ENCODE measurements at regions not wholly inside any gene's neighbourhood (a gene's known extent, or its start where the extent isn't known, plus 50 kb on each side); places are given as distances from the start of the nearest gene placed in this dataset.

GRCh38 chr10:23820792-23821191 is 381.9 kb downstream of the OTUD1 start:
- CTCF ChIA-PET: no interaction called here
- no TSS peak for BruUV-seq (replicated peaks)

More at GRCh38 chr10:23820792-23821191, 381.9 kb downstream of the OTUD1 start:
- no peaks in the 10 kb centered on the region for H3K27me3 ChIP-seq (ENCODE audit: control insufficient read depth in 2 of 2, insufficient read depth in 2 of 2, low read length in 2 of 2)
- peaks cover 7% of the 10 kb centered on the region for H3K9me3 ChIP-seq (replicated peaks; ENCODE audit: control insufficient read depth, insufficient read depth, low read length)
- dilution Hi-C loops (cut with MboI; ENCODE audit: extremely low pct_ligation_motif_present, low sequenced_read_pairs): no loop called here
- TF ChIP-seq JUN (IDR thresholded peaks at IDR 0.05; ENCODE audit: borderline replicate concordance, insufficient read depth, insufficient read length, low read depth) (no peak), MYC (IDR thresholded peaks at IDR 0.05; ENCODE audit: low read depth, low read length) (no peak), POLR2A (IDR thresholded peaks at IDR 0.05; ENCODE audit: low read depth, low read length) (no peak), FOS (IDR thresholded peaks at IDR 0.05; ENCODE audit: borderline replicate concordance, insufficient read depth, low read length) (no peak), EZH2 (IDR thresholded peaks at IDR 0.05; ENCODE audit: borderline replicate concordance, low read depth, low read length, severe bottlenecking) (no peak), MAX (IDR thresholded peaks at IDR 0.05; ENCODE audit: insufficient read depth, insufficient read length) (no peak), GATA2 (IDR thresholded peaks at IDR 0.05; ENCODE audit: insufficient read depth, insufficient read length, low read depth, low read length) (no peak), POLR2AphosphoS5 (IDR thresholded peaks at IDR 0.05; ENCODE audit: insufficient read depth, low read depth, low read length) (no peak)
- TF ChIP-seq, protein P1, sequence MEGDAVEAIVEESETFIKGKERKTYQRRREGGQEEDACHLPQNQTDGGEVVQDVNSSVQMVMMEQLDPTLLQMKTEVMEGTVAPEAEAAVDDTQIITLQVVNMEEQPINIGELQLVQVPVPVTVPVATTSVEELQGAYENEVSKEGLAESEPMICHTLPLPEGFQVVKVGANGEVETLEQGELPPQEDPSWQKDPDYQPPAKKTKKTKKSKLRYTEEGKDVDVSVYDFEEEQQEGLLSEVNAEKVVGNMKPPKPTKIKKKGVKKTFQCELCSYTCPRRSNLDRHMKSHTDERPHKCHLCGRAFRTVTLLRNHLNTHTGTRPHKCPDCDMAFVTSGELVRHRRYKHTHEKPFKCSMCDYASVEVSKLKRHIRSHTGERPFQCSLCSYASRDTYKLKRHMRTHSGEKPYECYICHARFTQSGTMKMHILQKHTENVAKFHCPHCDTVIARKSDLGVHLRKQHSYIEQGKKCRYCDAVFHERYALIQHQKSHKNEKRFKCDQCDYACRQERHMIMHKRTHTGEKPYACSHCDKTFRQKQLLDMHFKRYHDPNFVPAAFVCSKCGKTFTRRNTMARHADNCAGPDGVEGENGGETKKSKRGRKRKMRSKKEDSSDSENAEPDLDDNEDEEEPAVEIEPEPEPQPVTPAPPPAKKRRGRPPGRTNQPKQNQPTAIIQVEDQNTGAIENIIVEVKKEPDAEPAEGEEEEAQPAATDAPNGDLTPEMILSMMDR (IDR thresholded peaks at IDR 0.05; ENCODE audit: extremely low read depth in 1 of 2, insufficient read depth in 1 of 2, low read depth in 1 of 2, low read length in 2 of 2): no peak
- H3K4me1 ChIP-seq (ENCODE audit: control insufficient read depth, extremely low read depth, insufficient read depth, low read length): no peaks in the 10 kb centered on the region
- H3K36me3 ChIP-seq (ENCODE audit: control insufficient read depth in 2 of 2, extremely low read depth in 1 of 2, insufficient read depth in 2 of 2, low read length in 2 of 2): no peaks in the 10 kb centered on the region
- no peak for DNase-seq (ENCODE audit: low read depth, low spot score)
- POLR2A ChIA-PET: no interaction called here
- H4K20me1 ChIP-seq (replicated peaks; ENCODE audit: control insufficient read depth, extremely low read depth, insufficient read depth, low read length): no peaks in the 10 kb centered on the region
- no peak overlapping the region for H3K9ac ChIP-seq (replicated peaks; ENCODE audit: extremely low read depth, insufficient read depth, low read length)
- no peaks in the 10 kb centered on the region for H3K79me2 ChIP-seq (ENCODE audit: control insufficient read depth, insufficient read depth, low read length)
- no peak overlapping the region for H3K4me3 ChIP-seq (replicated peaks in 1 of 3; ENCODE audit: insufficient read depth in 1 of 3, low read depth in 1 of 3, low read length in 3 of 3)
- no peak overlapping the region for H3K27ac ChIP-seq (ENCODE audit: insufficient read depth, low read depth, low read length)
- intact Hi-C loops (cut with micrococcal nuclease): no loop called here
- no peak overlapping the region for H2AFZ ChIP-seq (ENCODE audit: low read depth, low read length)
- H3K9me1 ChIP-seq (replicated peaks; ENCODE audit: control insufficient read depth, extremely low read depth, insufficient read depth, low read length): no peaks in the 10 kb centered on the region
- FAIRE-seq: no peak
- H3K4me2 ChIP-seq (ENCODE audit: insufficient read depth, low read length): no peak overlapping the region
